Heart right ventricle (tissue), 16 donors: ENCODE measurements at regions not wholly inside any gene's neighbourhood (a gene's known extent, or its start where the extent isn't known, plus 50 kb on each side); places are given as distances from the start of the nearest gene placed in this dataset.

Experiments used
- ATAC-seq, 8 donors: fragments of 200-7000 bp; cut with Tn5 transposase; one replicate each; pipeline ENCODE4 v1.9.1; 2020; ENCODE audit warnings: mild to moderate bottlenecking in 8 of 8, moderate library complexity in 8 of 8, moderate number of reproducible peaks in 1 of 8
- DNase-seq, 2 donors: peaks; one replicate each; pipeline ENCODE4 v3.0.0-alpha.2; 2020
- H3K27ac ChIP-seq, 10 donors: fragments of 200-600 bp; sonication (generic) in 2 of 10; one replicate each; pipeline versions ENCODE4 v1.5.0 to v1.8.0; 2020 to 2022; ENCODE audit warnings: mild to moderate bottlenecking in 3 of 10
- H3K27me3 ChIP-seq, 7 donors: fragments of 200-600 bp; one replicate each; pipeline ENCODE4 v1.8.0; 2021 to 2022; ENCODE audit warnings: mild to moderate bottlenecking in 2 of 7
- H3K36me3 ChIP-seq, 9 donors: fragments of 200-600 bp; sonication (generic) in 1 of 9; one replicate each; pipeline versions ENCODE4 v1.5.0 to v1.8.0; 2020 to 2022; ENCODE audit warnings: mild to moderate bottlenecking in 2 of 9
- H3K4me1 ChIP-seq, 9 donors: fragments of 200-600 bp; sonication (generic) in 1 of 9; one replicate each; pipeline versions ENCODE4 v1.5.0 to v1.8.0; 2020 to 2022; ENCODE audit warnings: mild to moderate bottlenecking in 4 of 9
- H3K4me3 ChIP-seq, 10 donors: fragments of 200-600 bp; sonication (generic) in 2 of 10; one replicate each; pipeline versions ENCODE4 v1.5.0 to v1.8.0; 2020 to 2022; ENCODE audit warnings: mild to moderate bottlenecking in 7 of 10, moderate library complexity in 2 of 10
- H3K9me3 ChIP-seq, 11 donors: fragments of 200-600 bp in 10 of 11; sonication (generic) in 2 of 11; one replicate each; pipeline versions ENCODE4 v1.5.0 to v1.8.0; 2013 to 2022; ENCODE audit warnings: mild to moderate bottlenecking in 2 of 11, control low read depth in 1 of 11, moderate library complexity in 1 of 11
- CTCF ChIP-seq, 9 donors: fragments of 200-600 bp; sonication (generic) in 2 of 9; IDR thresholded peaks; one replicate each; pipeline versions ENCODE4 v1.5.0 to v1.8.0; 2021 to 2022; ENCODE audit warnings: antibody characterized with exemption in 9 of 9, mild to moderate bottlenecking in 5 of 9, moderate library complexity in 1 of 9
- WGBS, 2 donors: extraction: QIAGEN DNeasy Blood & Tissue Kit; methylation state at CpG; one replicate each; pipeline ENCODE4 v1.1.7; 2013; ENCODE audit warnings: inconsistent platforms in 1 of 2; 5-methylcytosine and 5-hydroxymethylcytosine counted together
- intact Hi-C, 10 donors: fragments of 100-400 bp; cut with DNase I; formaldehyde crosslinking; loops; one replicate each; pipeline versions ENCODE4 v1.11.1 to v1.14.2; 2022
- donor health status: Arrhythmogenic right ventricular cardiomyopathy.
- donor health status: ischemic (EF 13 %, LVEDD 7.1; RV severe dilation, severe dysfunction).
- donor health status: healthy with polysubstance abuse.
- donor health status: DM: no; HTN: yes; CAD: no.
- donor health status: DM: no; HTN: no; CAD: no.
- donor health status: ischemic (EF 25% LVEDD 6.9; RV normal size, moderate dysfunction).
- donor health status: ischemic (EF 25% LVEDD 5.7; RV mildly dilated, moderate dysfunction).
- donor health status: healthy.
- donor health status: DM: yes; HTN: yes; CAD: no.
- donor health status: Ischemic cardiomyopathy.
- donor health status: ischemic (EF 35%, LVEDD 5.7; RV mildly dilated, moderate dysfunction).
- donor health status: nonischemic (EF 11% LVEDD 7.7; RV severe dilation, severe dysfunction).
- donor health status: DM: yes; HTN: yes; CAD: no.
- donor health status: PGD.
- donor health status: ischemic (EF 29% LVEDD 5.4; RV normal size, mild dysfunction).
- donor health status: nonischemic (EF 23%, LVEDD 6.1; RV moderate dilation, normal function).

GRCh38 chr18:61001138-61001537, 332.1 kb upstream of the CDH20 start:
- ATAC-seq (no peak), DNase-seq (no peak)
- intact Hi-C loops, result no loop called here
- no peak overlapping the region for H3K4me3 ChIP-seq
- no peak for TF ChIP-seq CTCF (IDR thresholded peaks at IDR 0.05)
- H3K27ac ChIP-seq, result no peak overlapping the region
- no peaks in the 10 kb centered on the region for H3K36me3 ChIP-seq
- no peaks in the 10 kb centered on the region for H3K27me3 ChIP-seq
- WGBS, 2 donors, result 87 to 90% methylated on average over 2 of the region's 2 CpGs
- H3K9me3 ChIP-seq, result peaks cover 0 to 5% (median 0%) of the 10 kb centered on the region in 11 donors
- no peaks in the 10 kb centered on the region for H3K4me1 ChIP-seq

DNA sequence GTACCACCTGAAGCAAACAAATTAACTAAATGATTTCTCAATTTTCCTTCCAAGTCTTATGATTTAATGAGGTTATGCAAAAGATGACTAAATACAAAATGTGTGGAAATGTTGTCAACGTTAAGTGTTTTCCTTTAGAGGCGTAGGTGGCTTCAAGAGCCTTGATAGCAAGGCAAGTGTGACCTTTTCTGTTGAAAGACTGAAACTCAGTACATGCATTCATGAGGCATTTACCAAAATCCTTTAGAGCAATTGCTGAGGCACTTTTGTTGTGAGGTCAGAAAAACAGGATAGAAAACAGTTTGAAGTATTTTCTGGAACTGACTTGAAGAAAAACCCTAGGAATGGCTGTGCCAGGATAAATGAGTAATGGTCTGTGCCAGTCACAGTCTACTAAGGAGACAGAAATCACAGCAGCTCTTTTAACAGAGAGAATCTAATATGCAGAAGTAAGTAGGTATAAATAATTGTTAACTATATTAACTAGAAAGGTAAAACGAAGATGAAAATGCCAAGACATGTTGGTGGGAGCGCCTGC, 326.5 kb upstream of the CDH20 start:
- H3K36me3 ChIP-seq, result no peaks in the 10 kb centered on the region
- H3K27ac ChIP-seq, result no peak overlapping the region
- H3K4me3 ChIP-seq, result no peak overlapping the region
- ATAC-seq (no peak), DNase-seq (no peak)
- peaks cover 0 to 8% (median 0%) of the 10 kb centered on the region in 11 donors for H3K9me3 ChIP-seq
- intact Hi-C loops, result no loop called here
- H3K27me3 ChIP-seq, result no peaks in the 10 kb centered on the region
- no peak for TF ChIP-seq CTCF (IDR thresholded peaks at IDR 0.05)
- no peaks in the 10 kb centered on the region for H3K4me1 ChIP-seq
- WGBS, 2 donors, result 81 to 84% methylated on average over 4 of the region's 4 CpGs

- H3K27ac ChIP-seq, result no peak overlapping the region
- no peaks in the 10 kb centered on the region for H3K36me3 ChIP-seq
- TF ChIP-seq CTCF (IDR thresholded peaks at IDR 0.05), result no peak
- DNase-seq (no peak), ATAC-seq (no peak)
- intact Hi-C loops, result loop anchor here in 1 of 10 donors (5.0 kb wide), 1 partner anchor 407 kb away; no protein-coding TSS in a partner anchor
- H3K4me1 ChIP-seq, result no peaks in the 10 kb centered on the region
- H3K4me3 ChIP-seq, result no peak overlapping the region
- peaks cover 0 to 9% (median 0%) of the 10 kb centered on the region in 11 donors for H3K9me3 ChIP-seq
- 77 to 82% methylated on average over 3 of the region's 3 CpGs for WGBS, 2 donors
- H3K27me3 ChIP-seq, result no peaks in the 10 kb centered on the region
Observed at GRCh38 chr18:61019338-61020301, 313.6 kb upstream of the CDH20 start.

GRCh38 chr18:61025596-61025995, 307.6 kb upstream of the CDH20 start:
- H3K36me3 ChIP-seq, result no peaks in the 10 kb centered on the region
- intact Hi-C loops, result no loop called here
- TF ChIP-seq CTCF (IDR thresholded peaks at IDR 0.05), result no peak
- H3K4me3 ChIP-seq, result no peak overlapping the region
- no peaks in the 10 kb centered on the region for H3K4me1 ChIP-seq
- H3K27me3 ChIP-seq, result no peaks in the 10 kb centered on the region
- no peak for DNase-seq
- WGBS, 2 donors, result 86 to 87% methylated on average over 1 of the region's 1 CpG
- no peak overlapping the region for H3K27ac ChIP-seq
- H3K9me3 ChIP-seq, result peaks cover 0 to 9% (median 0%) of the 10 kb centered on the region in 11 donors
- ATAC-seq, result no peak
